ENCODE measurements at regions not wholly inside any gene's neighbourhood (a gene's known extent, or its start where the extent isn't known, plus 50 kb on each side); places are given as distances from the start of the nearest gene placed in this dataset.
A peak's percentile ranks its signal among the peaks of the same experiment; 100 is the strongest.
"Not testable (repeated sequence)": the region's sequence is repeated elsewhere in the genome, so short reads cannot be mapped to it uniquely, and the experiment has no call there.

DNA sequence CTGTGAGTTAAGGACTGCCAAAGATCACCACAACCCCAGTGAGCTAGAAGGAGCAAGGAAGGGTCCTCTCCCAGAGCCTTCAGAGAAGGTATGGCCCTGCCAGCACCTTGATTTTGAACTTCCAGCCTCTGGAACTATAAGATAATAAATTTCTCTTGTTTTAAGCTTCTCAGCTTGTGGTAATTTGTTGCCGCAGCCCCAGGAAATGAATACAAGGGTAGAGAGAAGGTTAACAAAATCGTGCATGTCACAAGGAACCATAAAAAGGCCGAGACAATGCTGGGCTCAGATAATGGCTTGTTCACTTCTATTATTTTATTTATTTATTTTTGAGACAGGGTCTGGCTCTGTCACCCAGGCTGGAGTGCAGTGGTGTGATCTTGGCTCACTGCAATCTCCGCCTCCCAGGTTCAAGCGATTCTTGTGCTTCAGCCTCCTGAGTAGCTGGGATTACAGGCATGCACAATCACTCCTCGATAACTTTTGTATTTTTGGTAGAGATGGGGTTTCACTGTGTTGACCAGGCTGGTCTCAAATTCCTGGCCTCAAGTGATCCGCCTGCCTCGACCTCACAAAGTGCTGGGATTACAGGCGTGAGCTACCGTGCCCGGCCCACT lies 71.5 kb downstream of the WSB1 start:
- not testable (repeated sequence) for DNase-seq

DNA sequence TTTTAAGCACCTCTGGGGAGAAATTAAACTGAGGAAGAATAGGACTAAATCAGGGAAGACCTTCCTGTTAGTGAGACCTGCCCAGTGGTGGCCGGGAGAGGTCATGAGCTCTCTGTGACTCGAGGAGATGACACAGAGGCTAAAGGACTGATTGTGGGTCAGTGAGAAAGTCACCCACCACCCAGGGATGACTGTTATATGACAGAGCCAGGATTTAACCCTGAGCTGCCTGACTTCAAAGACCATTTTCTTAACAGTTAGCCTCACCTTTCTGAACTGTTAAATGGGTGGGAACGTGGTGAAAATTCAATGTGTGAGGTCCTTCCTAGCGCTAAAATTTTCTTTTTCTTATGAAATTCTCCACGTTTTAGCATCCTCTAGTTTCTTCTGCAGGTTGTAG lies 72.5 kb downstream of the WSB1 start:
- DNase-seq: no peak

DNA sequence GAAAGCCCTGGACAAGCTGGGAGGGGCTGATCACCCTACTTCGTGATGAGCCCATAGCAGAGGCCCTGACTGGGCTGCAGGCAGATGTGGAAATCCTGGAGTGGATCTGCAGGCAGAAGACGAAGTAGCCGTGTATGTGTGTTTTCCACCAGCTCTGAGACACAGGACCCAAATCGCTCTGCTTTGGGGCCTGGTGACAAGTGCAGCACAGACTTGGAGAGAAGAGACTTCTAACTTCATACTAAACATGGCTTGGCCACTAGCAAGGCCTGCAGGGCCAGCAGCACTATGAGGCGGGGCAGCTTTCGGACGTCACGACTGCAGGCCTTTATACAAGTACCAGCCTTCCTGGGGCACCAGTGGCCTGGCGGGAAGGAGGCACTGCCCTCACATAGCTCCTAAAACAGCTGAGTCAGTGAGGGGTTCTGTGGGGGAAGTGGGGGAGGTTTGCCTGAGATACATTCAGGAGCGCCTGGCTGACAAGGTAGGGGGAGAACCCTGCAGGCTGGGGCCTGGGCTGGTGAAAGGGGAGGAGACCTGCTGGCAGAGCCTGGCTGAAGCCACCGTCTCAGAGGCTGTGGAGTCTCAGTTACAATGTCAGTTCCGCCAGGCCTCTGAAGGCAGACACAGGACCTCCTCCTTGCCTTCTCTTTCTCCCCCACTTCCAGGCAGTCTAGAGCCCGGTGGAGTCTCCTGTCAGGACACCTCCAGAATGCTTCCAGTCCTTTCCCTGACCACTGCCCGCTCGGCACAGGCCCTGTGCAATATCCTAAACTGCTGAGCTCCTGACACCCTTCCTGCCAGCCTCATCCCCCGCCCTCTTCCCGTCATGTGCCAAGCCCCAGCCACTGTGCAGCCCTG lies 73.4 kb downstream of the WSB1 start:
- no peak for DNase-seq

DNA sequence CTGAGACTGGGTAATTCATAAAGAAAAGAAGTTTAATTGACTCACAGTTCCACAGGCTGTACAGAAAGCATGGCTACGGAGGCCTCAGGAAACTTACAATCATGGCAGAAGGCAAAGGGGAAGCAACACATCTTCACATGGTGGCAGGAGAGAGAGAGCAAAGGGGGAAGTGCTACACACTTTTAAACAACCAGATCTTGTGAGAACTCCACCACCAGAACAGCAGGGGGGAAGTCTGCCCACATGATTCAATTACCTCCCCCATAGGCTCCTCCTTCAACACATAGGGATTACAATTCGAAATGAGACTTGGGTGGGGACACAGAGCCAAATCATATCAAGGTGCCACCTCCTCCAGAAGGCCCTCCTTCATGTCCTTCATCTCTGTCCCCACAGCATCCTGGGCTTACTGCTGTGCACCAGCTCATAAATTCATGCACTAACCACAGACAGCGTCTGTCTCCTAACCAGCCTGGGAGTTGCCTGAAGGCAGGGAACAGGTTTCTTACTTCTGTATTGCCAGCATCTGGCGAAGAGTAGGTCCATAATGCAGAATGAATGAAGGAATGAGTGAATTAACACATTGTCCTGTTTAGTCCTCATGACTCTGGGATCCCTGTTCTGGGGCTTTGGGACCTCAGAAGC lies 74.4 kb downstream of the WSB1 start:
- DNase-seq: no peak

DNA sequence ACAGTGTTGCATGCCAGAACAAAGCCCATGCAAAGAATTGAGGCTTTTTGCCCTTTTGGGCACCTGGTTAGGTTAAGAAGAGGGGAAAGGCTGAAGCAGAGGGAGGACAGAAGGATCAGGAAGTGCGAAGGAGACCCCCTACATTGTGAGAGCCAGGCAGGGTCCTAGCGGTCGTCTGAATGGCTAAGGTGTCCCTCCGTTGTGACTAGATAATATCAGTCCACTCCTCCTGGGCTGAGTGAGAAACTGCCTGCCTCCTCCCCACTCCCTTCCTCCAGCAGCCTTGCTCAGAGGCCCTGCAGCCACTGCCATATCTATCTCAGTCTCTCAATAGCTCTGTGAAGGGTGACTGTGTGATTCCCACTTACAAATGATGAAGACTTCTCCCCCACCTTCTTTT lies 75.1 kb downstream of the WSB1 start:
- DNase-seq: no peak

DNA sequence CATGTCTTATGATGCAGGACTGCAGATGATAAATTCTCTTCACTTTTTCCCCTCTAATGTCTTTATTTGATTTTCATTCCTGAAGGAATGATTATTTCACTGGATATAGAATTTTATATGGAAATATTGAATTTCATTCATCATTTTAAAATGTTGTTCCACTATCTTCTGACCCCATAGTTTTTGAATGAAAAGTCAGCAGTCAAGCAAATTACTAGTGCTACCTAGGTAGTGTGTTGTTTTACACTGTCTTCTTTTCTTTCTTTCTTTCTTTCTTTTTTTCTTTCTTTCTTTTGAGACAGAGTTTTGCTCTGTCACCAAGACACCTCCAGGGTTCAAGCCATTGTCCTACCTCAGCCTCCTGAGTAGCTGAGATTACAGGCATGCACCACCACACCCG lies 76.9 kb downstream of the WSB1 start:
- DNase-seq: no peak

DNA sequence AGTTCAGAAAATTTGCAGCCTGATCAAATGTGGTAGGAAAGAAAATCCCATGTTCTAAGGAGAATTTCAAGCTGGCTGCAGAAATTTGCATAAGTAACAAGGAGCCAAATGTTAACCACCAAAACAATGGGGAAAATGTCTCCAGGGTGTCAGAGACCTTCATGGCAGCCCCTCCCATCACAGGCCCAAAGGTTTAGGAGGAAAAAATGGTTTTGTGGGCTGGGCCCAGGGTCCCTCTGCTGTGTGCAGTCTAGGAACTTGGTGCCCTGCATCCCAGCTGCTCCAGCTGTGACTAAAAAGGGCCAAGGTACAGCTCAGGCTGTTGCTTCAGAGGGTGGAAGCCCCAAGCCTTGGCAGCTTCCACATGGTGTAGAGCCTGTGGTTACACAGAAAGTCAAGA lies 79.8 kb downstream of the WSB1 start:
- DNase-seq: not testable (repeated sequence)

DNA sequence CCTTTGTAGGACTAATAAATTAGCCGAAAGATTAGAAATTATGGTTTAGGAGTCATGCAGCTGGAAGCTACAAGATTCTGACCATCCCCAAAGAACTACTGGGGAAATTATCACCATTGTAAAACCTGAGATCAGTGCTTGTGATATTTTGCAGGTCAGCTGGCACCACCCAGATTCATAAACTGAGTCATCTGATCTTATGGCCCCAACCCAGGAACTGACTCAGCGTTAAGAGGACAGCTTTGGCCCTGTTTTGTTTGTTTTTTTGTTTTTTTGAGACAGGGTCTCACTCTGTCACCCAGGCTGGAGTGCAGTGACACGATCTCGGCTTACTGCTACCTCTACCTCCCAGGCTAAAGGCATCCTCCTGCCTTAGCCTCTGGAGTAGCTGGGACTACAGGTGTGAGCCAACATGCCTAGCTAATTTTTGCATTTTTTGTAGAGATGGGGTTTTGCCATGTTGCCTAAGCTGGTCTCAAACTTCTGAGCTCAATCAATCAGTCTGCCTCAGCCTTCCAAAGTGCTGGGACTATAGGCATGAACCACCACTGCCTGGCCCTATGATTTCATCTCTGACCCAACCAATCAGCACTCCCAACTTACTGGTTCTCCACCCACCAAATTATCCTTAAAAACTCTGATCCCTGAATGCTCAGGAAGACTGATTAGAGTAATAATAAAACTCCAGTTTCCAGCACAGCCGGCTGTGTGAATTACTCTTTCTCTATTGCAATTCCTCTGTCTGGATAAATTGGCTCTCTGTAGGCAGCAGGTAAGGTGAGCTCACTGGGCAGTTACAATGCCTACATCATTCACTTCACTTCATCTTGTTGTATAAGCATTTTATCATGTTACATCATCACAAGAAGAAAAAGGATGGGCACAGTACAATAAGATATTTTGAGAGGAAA lies 79.4 kb upstream of the KSR1 start:
- no peak for DNase-seq

DNA sequence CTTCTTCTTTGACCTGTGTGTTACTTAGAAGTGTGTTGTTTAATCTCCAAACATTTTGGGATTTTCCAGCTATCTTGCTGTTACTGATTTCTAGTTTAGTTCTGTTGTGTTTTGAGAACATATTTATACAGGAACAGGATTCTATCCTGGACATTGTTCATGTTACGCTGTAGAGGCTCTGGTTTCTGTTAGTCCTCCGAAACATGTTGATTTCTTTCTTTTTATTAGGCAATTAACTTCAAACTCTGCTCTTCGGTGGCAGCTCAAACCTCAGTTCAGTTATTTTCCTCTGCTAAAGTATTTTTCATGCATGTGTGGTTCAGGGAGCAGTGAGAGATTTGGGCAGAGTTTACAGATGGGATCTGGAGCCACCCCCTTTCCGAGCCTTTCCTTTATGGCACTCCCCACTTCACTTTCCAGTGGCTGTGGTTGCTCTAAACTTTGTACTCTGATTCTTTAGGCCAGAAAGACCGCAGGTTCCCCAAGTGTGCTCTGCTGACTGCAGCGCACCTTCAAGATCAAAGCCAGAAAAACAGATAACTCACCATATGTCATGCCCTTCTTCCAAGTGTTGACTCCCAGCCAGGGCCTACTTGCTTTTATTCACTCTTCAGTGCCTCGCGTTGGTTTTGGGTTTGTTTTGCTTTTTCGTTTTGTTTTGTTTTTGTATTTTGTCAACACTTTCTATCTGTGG lies 77.6 kb upstream of the KSR1 start:
- DNase-seq: no peak

DNA sequence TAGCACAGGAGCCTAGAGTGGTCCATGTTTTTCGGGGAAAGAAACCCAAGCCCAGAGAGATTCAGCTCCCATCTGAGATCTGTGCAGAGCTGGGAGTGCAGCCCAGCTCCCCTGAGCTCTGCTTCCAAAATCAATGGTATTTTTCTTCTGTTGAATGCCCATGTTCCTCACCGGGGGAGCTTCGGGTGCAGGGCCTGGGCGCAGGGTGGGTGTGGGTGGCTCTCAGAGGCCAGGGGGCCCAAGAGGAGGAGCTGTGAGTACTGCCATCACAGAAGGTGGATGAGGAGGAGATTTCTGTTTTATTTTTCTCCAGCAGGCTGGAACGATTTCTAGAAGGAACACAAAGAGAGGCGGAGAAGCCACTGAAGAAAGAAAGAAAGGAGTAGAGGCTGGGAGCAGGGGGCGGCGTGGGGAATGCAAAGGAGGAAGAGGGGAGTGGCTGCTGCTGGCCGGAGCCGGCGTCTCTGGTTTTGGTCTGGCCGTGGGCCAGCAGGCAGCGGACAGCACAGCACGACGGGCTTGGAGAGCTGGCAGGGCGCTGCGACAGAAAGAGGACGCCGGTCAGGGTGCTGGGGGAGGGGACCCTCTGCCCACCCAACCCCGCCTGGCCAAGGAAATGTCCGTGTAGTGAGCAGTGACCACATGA lies 76.2 kb upstream of the KSR1 start:
- peak; percentile 59 for DNase-seq

DNA sequence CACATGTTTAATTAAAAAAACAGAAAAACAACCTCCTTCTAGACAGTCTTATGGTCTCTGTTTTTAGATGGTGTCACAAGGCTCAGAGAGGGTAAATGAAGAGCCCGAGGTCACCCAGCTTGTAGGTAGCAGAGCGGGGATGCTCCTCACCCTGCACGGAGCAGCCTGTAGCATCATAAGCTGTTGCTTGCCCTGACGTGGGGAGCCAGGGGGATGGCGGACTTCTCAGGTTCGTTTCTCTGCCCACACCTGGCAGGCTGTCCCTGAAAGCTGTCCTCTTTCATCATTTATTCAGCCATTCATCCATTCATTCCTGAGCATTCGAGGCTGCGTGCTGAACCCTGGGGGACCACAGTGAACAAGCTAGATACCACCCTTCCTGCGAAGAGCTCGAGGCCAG lies 75.7 kb upstream of the KSR1 start:
- no peak for DNase-seq

DNA sequence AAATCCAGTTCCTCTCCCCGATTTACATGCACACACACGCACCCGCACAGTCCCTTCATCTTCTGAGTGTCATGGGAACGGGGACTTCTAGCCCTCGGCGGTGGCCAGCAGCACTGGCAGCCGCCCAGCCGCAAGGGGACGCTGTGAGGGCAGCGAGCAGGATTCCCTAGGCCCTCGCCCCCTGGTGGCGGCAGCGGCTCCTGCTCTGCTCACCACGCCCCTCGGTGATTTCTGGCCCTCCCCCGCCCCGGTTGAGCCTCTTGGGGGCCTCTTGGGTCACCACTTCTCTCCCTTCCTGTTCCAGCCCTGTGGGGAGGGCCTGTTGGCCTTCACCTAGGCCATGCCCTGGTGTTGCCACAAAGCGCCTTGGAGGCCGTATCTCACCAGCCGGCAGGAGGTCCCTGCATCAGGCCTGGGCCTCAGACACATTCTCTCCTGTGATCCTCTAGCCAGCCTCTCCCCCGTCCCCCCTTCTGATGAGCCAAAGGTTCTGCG lies 75.2 kb upstream of the KSR1 start:
- DNase-seq: peak; percentile 44

DNA sequence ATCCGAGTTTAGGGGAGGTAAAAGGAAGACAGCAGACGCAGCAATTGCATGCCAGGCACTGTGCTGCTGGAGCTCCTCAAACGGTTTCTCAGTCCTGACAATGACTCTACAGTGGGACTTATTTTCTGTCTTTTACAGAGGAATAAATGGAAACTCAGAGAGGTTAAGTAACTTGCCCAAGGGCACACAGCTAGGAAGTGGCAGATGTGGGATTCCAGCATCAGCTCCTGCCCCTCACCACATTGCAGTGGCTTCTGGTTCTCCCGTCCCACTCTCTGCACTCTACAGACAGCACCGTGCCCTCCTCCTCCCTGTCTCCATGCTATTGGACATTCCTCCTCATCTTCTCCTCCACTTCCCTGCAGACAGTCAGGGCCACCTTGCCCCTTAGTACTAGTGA lies 74.2 kb upstream of the KSR1 start:
- DNase-seq: no peak

DNA sequence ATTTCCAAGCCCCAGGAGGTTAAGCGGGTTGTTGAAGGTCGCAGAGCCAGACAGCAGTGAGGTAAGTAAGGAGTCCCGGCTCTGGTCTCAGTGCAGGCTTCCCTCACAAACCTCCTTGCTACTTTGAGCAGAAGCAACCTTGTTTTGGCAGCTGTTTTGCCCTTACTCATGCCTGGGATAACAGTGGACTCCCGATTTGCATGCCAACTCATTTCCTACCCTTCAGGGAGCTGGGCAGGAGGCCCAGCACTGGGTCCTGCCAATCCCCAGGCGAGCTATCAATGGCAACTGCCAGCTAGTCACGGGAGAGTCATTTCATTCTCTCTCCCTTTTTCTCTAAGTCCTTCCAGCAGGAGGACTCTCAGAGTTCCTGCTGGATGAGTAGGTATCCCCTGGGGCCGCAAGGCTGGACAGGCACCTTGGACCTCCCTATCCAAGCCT lies 72.0 kb upstream of the KSR1 start:
- DNase-seq: peak; percentile 78

DNA sequence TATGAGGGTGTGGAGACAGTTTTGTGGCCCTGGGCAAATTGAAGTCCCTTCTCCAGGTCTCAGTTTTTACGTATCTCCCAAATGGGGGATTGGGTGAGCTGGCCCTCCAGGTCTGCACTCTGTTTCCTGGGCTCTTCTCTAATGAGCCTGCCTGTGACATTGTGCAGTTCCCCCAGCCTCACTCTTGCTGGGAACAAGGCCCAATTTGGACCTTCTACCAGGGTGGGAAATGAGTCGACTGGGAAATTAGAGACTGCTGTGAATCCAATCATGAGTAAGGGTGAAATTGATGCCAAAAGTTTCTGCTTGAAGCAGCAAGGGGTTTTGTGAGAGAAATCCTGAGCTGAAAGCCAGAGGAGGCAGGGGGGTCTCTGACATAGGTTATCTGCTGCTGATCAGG lies 71.5 kb upstream of the KSR1 start:
- peak; percentile 45 for DNase-seq

DNA sequence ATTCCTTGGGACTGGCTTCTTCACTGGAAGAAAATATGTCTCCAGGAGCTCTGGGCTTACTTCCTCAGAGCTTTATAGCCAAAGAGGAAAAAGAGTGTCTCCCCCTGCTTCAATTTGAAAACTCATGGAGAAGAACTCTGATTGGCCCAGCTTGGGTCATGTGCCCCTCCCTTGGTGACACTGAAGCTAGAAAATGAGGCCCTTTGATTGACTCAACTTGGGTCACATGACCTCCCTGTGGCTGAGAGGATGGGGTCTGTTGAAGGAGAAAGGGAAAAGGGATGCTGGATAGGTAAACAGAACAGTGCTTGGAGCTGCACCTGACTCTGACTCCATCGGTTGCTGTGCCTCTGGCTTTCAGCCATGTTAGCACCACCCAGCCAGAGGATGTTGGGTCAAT lies 70.6 kb upstream of the KSR1 start:
- no peak for DNase-seq

DNA sequence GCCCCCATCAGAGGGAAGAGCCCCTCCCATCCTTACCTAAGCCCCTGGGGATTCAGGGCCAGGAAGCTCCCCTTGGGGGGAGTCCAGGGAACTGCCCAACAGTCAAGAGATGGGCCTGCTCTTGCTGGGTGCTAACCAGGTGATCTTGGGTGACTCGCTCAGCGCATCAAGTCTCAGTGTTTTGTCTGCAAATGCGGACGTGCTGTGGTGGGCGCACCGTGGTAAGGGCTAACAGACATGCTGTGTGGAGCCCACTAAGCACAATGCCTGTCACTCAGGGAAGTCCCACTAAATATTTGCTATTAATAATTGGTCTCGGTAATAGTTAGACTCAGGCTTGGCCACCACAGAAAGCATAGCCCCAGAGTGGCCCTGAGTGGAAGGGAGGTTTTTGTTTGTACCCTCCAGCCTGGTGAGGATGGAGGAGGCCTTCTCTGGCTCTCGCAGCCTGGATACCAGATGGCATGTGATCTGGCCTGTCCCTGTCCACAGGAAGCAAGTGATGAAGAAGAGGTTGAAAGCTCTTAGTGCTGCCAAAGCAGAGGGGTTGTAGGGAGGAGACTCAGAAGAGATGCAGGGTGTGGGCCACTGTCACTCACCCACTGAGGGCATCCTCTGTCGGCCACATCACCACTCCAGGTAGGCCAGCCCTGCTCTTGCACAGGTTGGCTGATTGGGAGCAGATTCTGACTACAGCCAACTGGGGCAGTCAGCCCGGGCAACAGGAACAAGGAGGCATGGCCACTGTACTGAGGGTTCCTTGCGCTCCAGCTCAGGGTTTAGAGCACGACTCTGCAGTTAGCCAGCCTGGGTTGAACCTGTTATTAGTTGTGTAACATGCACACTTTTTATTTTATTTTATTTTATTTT lies 69.8 kb upstream of the KSR1 start:
- no peak for DNase-seq

DNA sequence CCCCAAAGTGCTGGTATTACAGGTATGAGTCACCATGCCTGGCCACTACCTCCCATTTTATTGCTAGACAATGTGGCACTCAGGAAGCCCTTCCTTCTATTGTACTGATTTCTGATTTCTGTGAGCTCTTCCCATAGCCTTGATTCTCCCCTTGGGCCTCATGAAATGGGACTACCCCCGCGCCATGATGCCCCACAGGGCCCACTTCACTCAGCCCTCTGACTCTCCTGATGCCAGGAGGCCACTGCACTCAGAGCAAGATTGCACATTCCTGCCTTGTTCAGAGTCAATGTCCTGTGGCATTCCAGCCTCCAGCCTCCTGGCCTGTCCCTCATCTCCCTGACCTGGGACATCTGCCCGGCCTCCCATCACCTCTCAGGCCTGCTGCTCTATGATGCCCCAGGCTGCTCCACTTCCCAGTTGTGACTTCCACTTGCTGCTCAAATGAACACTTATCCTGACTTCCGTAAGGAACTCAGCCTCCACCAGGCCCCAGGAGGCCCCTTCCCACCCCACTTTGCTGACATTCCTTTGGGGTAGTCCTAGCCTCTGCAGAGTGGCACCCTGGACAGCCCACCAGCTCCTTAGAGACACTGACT lies 66.6 kb upstream of the KSR1 start:
- DNase-seq: no peak

DNA sequence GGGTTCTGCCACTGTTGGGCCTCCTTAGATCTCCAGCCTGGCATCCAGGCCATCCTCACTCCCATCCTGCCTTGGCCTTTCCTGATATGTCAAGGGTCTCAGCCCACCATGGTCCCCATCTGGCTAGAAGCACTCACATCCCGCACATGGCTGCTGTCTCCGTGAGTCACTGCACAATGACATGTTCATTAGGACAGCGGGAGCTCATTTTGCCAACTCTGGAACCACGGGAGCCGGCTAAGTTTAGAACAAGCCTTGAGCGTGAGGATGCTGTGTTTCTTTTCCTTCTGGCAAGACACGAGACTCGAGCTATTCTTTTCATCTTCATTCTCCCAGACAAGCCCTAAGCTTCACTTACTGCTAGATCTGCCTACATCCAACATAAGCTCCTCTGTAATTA lies 65.7 kb upstream of the KSR1 start:
- no peak for DNase-seq

DNA sequence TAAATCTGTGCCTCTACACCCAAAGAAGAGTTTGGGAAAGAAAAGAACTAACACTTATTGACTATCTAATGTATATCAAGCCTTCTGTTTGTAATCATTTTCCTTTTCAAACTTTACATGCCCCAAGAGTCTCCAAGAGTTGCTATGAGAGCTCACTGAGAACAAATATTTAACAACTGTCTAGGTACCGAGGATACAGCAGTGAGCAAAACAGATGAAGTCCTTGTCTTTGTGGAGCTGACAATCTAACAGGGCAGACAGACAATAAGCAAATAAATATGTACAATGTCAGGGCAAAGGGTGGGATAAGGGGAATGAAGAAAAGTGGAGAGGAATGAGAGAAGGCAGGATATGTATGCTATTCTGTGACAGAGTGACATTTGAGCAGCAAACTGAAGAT lies 64.8 kb upstream of the KSR1 start:
- DNase-seq: no peak
